HepG2 (cell line): ENCODE measurements at regions not wholly inside any gene's neighbourhood (a gene's known extent, or its start where the extent isn't known, plus 50 kb on each side); places are given as distances from the start of the nearest gene placed in this dataset.
"Not testable (repeated sequence)": the region's sequence is repeated elsewhere in the genome, so short reads cannot be mapped to it uniquely, and the experiment has no call there.

Experiments used
- ATAC-seq: fragments of 200-7000 bp; cut with Tn5 transposase; 3 replicates; pipeline ENCODE4 v1.9.1; 2020; ENCODE audit warnings: mild to moderate bottlenecking, moderate library complexity
- BruUV-seq: library from RNA; stranded (reverse); fragments of 400-500 nt; replicated peaks from 2 replicates; lab custom pipeline; 2021; lab: Mats Ljungman, UMichigan
- CTCF ChIA-PET: fragments of 300-600 bp; formaldehyde crosslinking; extraction: SDS; loops from one replicate; lab custom pipeline; 2021; ENCODE audit warnings: low total read pairs, inconsistent platforms, low intra/inter-chr PET ratio; lab: Yijun Ruan, JAX
- POLR2A ChIA-PET: fragments of 350-600 bp; sonication (Branson Sonifier 250); formaldehyde crosslinking; loops from one replicate; lab custom pipeline; 2020; ENCODE audit warnings: antibody characterized with exemption, inconsistent platforms; lab: Yijun Ruan, JAX
- DNase-seq: peaks from one replicate; pipeline ENCODE4 v3.0.0-alpha.2; 2015; ENCODE audit warnings: low spot score
- FAIRE-seq: peaks from 3 replicates; lab custom pipeline; 2011; peaks lifted over from hg19 to GRCh38; lab: Jason Lieb, UNC
- H2AFZ ChIP-seq: one replicate; pipeline ENCODE4 v1.6.1; 2011; ENCODE audit warnings: low read length, inconsistent platforms
- H3K27ac ChIP-seq: fragments of 300-600 bp; 3 replicates; pipeline ENCODE4 v1.8.0; 2011; ENCODE audit warnings: mixed run types, mild to moderate bottlenecking, mixed read lengths, low read length, inconsistent platforms; ENCODE audit not compliant: insufficient read depth; ENCODE audit errors: extremely low read length
- H3K27me3 ChIP-seq, 2 experiments: fragments of 200-600 bp in 1 of 2; 2 replicates in 1 of 2; 3 replicates in 1 of 2; pipeline versions ENCODE4 v1.6.0 to v1.8.0; 2011; ENCODE audit warnings: low read length in 2 of 2, mild to moderate bottlenecking in 2 of 2, moderate library complexity in 2 of 2, inconsistent platforms in 1 of 2; ENCODE audit not compliant: insufficient read depth in 2 of 2, control insufficient read depth in 1 of 2
- H3K36me3 ChIP-seq, 2 experiments: fragments of 200-600 bp in 1 of 2; replicated peaks in 1 of 2; 2 replicates in 1 of 2; 3 replicates in 1 of 2; pipeline versions ENCODE4 v1.5.1 to v1.8.0; 2011; ENCODE audit warnings: low read length in 2 of 2, inconsistent platforms in 1 of 2; ENCODE audit not compliant: insufficient read depth in 2 of 2, control insufficient read depth in 1 of 2
- H3K4me1 ChIP-seq: 2 replicates; pipeline ENCODE4 v1.5.1; 2012; ENCODE audit warnings: low read length, inconsistent platforms; ENCODE audit not compliant: insufficient read depth
- H3K4me2 ChIP-seq: 2 replicates; pipeline ENCODE4 v1.6.0; 2011; ENCODE audit warnings: low read depth, low read length, inconsistent platforms
- H3K4me3 ChIP-seq, 3 experiments: fragments of 200-600 bp in 1 of 3; sonication (generic), shearing (Covaris generic) in 1 of 3; replicated peaks in 1 of 3; 2 replicates each; pipeline ENCODE4 v1.5.1; 2011 to 2016; ENCODE audit warnings: low read length in 3 of 3, inconsistent platforms in 2 of 3, low read depth in 2 of 3, mild to moderate bottlenecking in 2 of 3, control low read depth in 1 of 3, mixed read lengths in 1 of 3; ENCODE audit not compliant: insufficient read depth in 1 of 3
- H3K79me2 ChIP-seq: one replicate; pipeline ENCODE4 v1.6.1; 2011; ENCODE audit warnings: low read length, inconsistent platforms; ENCODE audit not compliant: insufficient read depth
- H3K9ac ChIP-seq: 2 replicates; pipeline ENCODE4 v1.6.0; 2011; ENCODE audit warnings: mild to moderate bottlenecking, low read depth, low read length, inconsistent platforms; ENCODE audit not compliant: insufficient read depth
- H3K9me3 ChIP-seq: 2 replicates; pipeline ENCODE4 v1.5.1; 2012; ENCODE audit warnings: mild to moderate bottlenecking, low read length
- H4K20me1 ChIP-seq: 2 replicates; pipeline ENCODE4 v1.6.0; 2011; ENCODE audit warnings: inconsistent platforms, mild to moderate bottlenecking, low read length, moderate library complexity; ENCODE audit not compliant: insufficient read depth
- FOXA3 ChIP-seq: IDR thresholded peaks from 2 replicates; pipeline ENCODE4 v1.6.1; 2016; ENCODE audit warnings: missing genetic modification reagents, missing compliant biosample characterization
- FOXK2 ChIP-seq: fragments of 450-650 bp; IDR thresholded peaks from 2 replicates; pipeline ENCODE4 v1.6.1; 2016
- NR0B2 ChIP-seq: sonication (generic); formaldehyde crosslinking; IDR thresholded peaks from 2 replicates; pipeline ENCODE4 v1.4.0; 2020; ENCODE audit warnings: mild to moderate bottlenecking, missing genetic modification reagents
- POGK ChIP-seq: sonication (generic); formaldehyde crosslinking; conservative IDR thresholded peaks from 2 replicates; pipeline ENCODE4 v1.8.0; 2022; ENCODE audit warnings: mild to moderate bottlenecking, moderate library complexity, missing genetic modification reagents
- SALL1 ChIP-seq: sonication (generic); formaldehyde crosslinking; IDR thresholded peaks from 2 replicates; pipeline ENCODE4 v1.8.0; 2022; ENCODE audit warnings: mild to moderate bottlenecking, missing genetic modification reagents
- ZKSCAN5 ChIP-seq: sonication (generic); formaldehyde crosslinking; IDR thresholded peaks from 2 replicates; pipeline ENCODE4 v1.5.1; 2020; ENCODE audit warnings: mild to moderate bottlenecking, missing genetic modification reagents
- ZNF816 ChIP-seq: sonication (generic); formaldehyde crosslinking; IDR thresholded peaks from 2 replicates; pipeline ENCODE4 v1.8.0; 2022; ENCODE audit warnings: missing genetic modification reagents, mild to moderate bottlenecking, borderline replicate concordance
- WGBS: methylation state at CpG from one replicate; pipeline ENCODE4 v1.1.6; 2017; ENCODE audit warnings: low lambda C conversion rate; 5-methylcytosine and 5-hydroxymethylcytosine counted together
- in situ Hi-C: cut with HindIII; loops from 2 replicates; pipeline ENCODE4 v1.10.0; 2017; ENCODE audit warnings: low pct_unique_long_range_greater_than_20kb; ENCODE audit not compliant: extremely low pct_ligation_motif_present
- intact Hi-C: fragments of 100-400 bp; cut with micrococcal nuclease; formaldehyde crosslinking; loops from one replicate; pipeline ENCODE4 v1.10.0; 2022; ENCODE audit not compliant: unreplicated experiment

GRCh38 chr20:26163890-26164289 lies 467.2 kb upstream of the ZNF337 start:
- no peaks in the 10 kb centered on the region for H3K9me3 ChIP-seq
- H3K4me2 ChIP-seq, result no peak overlapping the region
- no peaks in the 10 kb centered on the region for H3K36me3 ChIP-seq
- DNase-seq (no peak), FAIRE-seq (no peak), ATAC-seq (no peak)
- in situ Hi-C loops (no loop called here), intact Hi-C loops (no loop called here)
- H3K27ac ChIP-seq, result no peak overlapping the region
- no peaks in the 10 kb centered on the region for H3K4me1 ChIP-seq
- no TSS peak for BruUV-seq
- H3K4me3 ChIP-seq, result no peak overlapping the region
- no peaks in the 10 kb centered on the region for H3K79me2 ChIP-seq
- TF ChIP-seq FOXK2 (no peak), ZNF816 (CRISPR knock-in tag) (no peak), ZKSCAN5 (CRISPR knock-in tag) (no peak), POGK (CRISPR knock-in tag) (no peak), NR0B2 (no peak), SALL1 (CRISPR knock-in tag) (no peak), FOXA3 (no peak)
- POLR2A ChIA-PET, result no interaction called here
- H3K27me3 ChIP-seq, result no peaks in the 10 kb centered on the region
- 2% methylated on average over 2 of the region's 2 CpGs for WGBS
- H4K20me1 ChIP-seq, result no peaks in the 10 kb centered on the region
- H3K9ac ChIP-seq, result no peak overlapping the region
- CTCF ChIA-PET, result no interaction called here
- H2AFZ ChIP-seq, result no peak overlapping the region

GRCh38 chr20:26163151-26163550 lies 466.5 kb upstream of the ZNF337 start:
- BruUV-seq, POLR2A ChIA-PET, in situ Hi-C loops, H3K9ac ChIP-seq, H3K79me2 ChIP-seq, H3K4me1 ChIP-seq, H4K20me1 ChIP-seq, CTCF ChIA-PET, DNase-seq, H3K27ac ChIP-seq, ATAC-seq, H2AFZ ChIP-seq, H3K36me3 ChIP-seq, H3K4me2 ChIP-seq, FAIRE-seq, H3K9me3 ChIP-seq, intact Hi-C loops, H3K27me3 ChIP-seq, H3K4me3 ChIP-seq: not testable (repeated sequence)
- 0% methylated on average over 3 of the region's 5 CpGs for WGBS

GRCh38 chr20:26161741-26162140 lies 465.1 kb upstream of the ZNF337 start:
- H3K9me3 ChIP-seq, H3K36me3 ChIP-seq, H3K4me1 ChIP-seq, H3K9ac ChIP-seq, H3K4me3 ChIP-seq, ATAC-seq, DNase-seq, POLR2A ChIA-PET, H3K79me2 ChIP-seq, FAIRE-seq, H3K27me3 ChIP-seq, H2AFZ ChIP-seq, intact Hi-C loops, BruUV-seq, H3K4me2 ChIP-seq, H3K27ac ChIP-seq, CTCF ChIA-PET, H4K20me1 ChIP-seq, in situ Hi-C loops: not testable (repeated sequence)
- WGBS, result 13% methylated on average over 3 of the region's 3 CpGs
